Testis (tissue), 2 donors: ENCODE measurements at regions not wholly inside any gene's neighbourhood (a gene's known extent, or its start where the extent isn't known, plus 50 kb on each side); places are given as distances from the start of the nearest gene placed in this dataset.

ENCODE experiments used
- CTCF ChIP-seq, 3 experiments: fragments of 450-650 bp in 2 of 3; fragments of 200-600 bp in 1 of 3; sonication (generic) in 1 of 3; IDR thresholded peaks; one replicate each; pipeline ENCODE4 v1.5.1; 2016 to 2019; ENCODE audit warnings: antibody characterized with exemption in 3 of 3, mild to moderate bottlenecking in 2 of 3, moderate library complexity in 1 of 3
- POLR2A ChIP-seq: fragments of 450-650 bp; IDR thresholded peaks from one replicate; pipeline ENCODE4 v1.6.1; 2017; ENCODE audit warnings: antibody characterized with exemption, mild to moderate bottlenecking, moderate library complexity

GRCh38 chr13:37413161-37413560 lies 185.4 kb downstream of the POSTN start:
- TF ChIP-seq CTCF (IDR thresholded peaks at IDR 0.05): no peak
- TF ChIP-seq POLR2A: no peak
